Fibroblast of mammary gland (primary cell): ENCODE measurements at regions not wholly inside any gene's neighbourhood (a gene's known extent, or its start where the extent isn't known, plus 50 kb on each side); places are given as distances from the start of the nearest gene placed in this dataset.

Experiments used
- DNase-seq: peaks from one replicate; pipeline ENCODE4 v3.0.0-alpha.2; 2010; ENCODE audit warnings: low read depth
- H3K4me3 ChIP-seq: 2 replicates; pipeline ENCODE4 v1.5.1; 2011; ENCODE audit warnings: low read depth, mild to moderate bottlenecking, low read length, moderate library complexity; ENCODE audit not compliant: control insufficient read depth
- TF ChIP-seq, protein P1 (sequence below): conservative IDR thresholded peaks from 2 replicates; pipeline ENCODE4 v1.5.1; 2011; ENCODE audit warnings: low read depth, low read length, inconsistent platforms; ENCODE audit not compliant: control insufficient read depth, insufficient read depth

DNA sequence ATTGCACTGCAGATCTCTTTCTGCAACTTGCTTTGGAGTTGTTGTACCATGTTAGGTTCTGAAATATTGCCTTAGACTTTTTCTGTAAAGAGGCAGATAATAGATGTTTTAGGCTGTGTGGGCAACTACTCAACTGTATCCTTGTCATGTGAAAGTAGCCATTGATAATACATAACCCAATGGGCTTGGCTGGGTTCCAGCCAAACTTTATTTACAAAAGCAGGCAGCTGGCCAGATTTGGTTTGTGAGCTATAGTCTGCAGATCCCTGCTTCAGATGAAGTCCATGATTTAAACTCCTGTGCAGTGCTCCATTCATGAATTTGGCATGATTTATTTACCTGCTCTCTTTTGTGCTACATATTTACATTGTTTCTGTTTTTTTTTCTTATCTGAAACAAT, 300.4 kb downstream of the IRX2 start:
- TF ChIP-seq, protein P1, sequence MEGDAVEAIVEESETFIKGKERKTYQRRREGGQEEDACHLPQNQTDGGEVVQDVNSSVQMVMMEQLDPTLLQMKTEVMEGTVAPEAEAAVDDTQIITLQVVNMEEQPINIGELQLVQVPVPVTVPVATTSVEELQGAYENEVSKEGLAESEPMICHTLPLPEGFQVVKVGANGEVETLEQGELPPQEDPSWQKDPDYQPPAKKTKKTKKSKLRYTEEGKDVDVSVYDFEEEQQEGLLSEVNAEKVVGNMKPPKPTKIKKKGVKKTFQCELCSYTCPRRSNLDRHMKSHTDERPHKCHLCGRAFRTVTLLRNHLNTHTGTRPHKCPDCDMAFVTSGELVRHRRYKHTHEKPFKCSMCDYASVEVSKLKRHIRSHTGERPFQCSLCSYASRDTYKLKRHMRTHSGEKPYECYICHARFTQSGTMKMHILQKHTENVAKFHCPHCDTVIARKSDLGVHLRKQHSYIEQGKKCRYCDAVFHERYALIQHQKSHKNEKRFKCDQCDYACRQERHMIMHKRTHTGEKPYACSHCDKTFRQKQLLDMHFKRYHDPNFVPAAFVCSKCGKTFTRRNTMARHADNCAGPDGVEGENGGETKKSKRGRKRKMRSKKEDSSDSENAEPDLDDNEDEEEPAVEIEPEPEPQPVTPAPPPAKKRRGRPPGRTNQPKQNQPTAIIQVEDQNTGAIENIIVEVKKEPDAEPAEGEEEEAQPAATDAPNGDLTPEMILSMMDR: no peak
- DNase-seq: no peak

GRCh38 chr5:2442496-2443354, 308.8 kb downstream of the IRX2 start:
- H3K4me3 ChIP-seq: no peak overlapping the region
- TF ChIP-seq, protein P1: no peak
- no peak for DNase-seq

More for the DNA sequence above, 300.4 kb downstream of the IRX2 start:
- no peak overlapping the region for H3K4me3 ChIP-seq

- no peak overlapping the region for H3K4me3 ChIP-seq
- no peak for DNase-seq
- TF ChIP-seq, protein P1: no peak
Observed at GRCh38 chr5:2441495-2442180, 309.8 kb downstream of the IRX2 start.

GRCh38 chr5:2439608-2440007, 311.9 kb downstream of the IRX2 start:
- TF ChIP-seq, protein P1: no peak
- DNase-seq: no peak
- no peak overlapping the region for H3K4me3 ChIP-seq

- TF ChIP-seq, protein P1: no peak
- H3K4me3 ChIP-seq: no peak overlapping the region
- DNase-seq: no peak
Observed at GRCh38 chr5:2433086-2433485, 318.4 kb downstream of the IRX2 start.

DNA sequence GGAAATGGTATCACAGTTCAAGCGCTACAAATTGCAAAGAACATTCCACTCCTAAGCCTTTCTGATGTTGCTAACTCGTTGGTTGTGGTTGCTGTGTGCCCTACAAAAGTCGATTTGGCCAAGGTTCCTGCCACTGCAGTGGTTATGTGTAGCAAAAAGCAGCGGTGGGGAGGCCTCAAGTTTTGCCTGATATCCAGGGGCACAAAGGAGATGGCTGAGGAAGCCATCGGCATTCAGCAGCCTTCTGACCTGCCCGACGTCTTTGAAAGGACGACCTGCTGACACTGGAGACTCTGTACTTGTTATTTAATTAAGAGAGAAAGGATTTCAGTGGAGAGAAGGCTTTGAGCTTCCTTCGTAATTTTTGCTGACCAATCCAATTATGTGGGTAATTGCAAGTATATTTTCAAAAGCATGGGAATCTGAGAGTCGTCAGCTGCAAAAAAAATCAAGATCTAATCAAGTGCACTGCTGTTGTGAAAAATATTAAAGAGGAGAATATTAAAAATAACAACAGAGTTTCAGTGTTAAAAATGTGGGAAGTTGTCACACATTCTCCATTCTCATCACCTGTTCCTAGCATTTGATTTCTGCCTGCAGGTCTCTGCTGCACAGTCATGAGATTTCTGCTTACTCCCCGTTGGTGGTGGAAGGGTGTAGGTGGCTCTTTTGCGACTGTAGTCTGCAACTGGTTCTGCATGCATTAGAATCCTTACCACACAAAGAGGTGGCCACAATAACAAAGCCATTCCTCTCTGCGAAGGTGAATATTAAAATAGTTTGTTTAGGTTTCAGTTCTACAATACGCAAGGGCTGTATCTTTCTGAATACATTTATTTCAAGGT, 319.2 kb downstream of the IRX2 start:
- H3K4me3 ChIP-seq: no peak overlapping the region
- no peak for DNase-seq
- TF ChIP-seq, protein P1: no peak
